ENCODE measurements at regions not wholly inside any gene's neighbourhood (a gene's known extent, or its start where the extent isn't known, plus 50 kb on each side); places are given as distances from the start of the nearest gene placed in this dataset.

- TF ChIP-seq CTCF (IDR thresholded peaks at IDR 0.05; ENCODE audit: low read depth, low read length) (no peak), EZH2phosphoT487 (IDR thresholded peaks at IDR 0.05; ENCODE audit: low read depth) (no peak)
Measured at GRCh38 chr10:37634351-37634880, 223.0 kb downstream of the ZNF248 start.

Measured in OCI-LY3 (cell line).